LHCN-M2 (cell line): ENCODE measurements at regions not wholly inside any gene's neighbourhood (a gene's known extent, or its start where the extent isn't known, plus 50 kb on each side); places are given as distances from the start of the nearest gene placed in this dataset.
A peak's percentile ranks its signal among the peaks of the same experiment; 100 is the strongest.
"Not testable (repeated sequence)": the region's sequence is repeated elsewhere in the genome, so short reads cannot be mapped to it uniquely, and the experiment has no call there.

ENCODE experiments used
- DNase-seq: peaks from one replicate; pipeline ENCODE4 v3.0.0-alpha.2; 2012; ENCODE audit warnings: low read depth

GRCh38 chr17:20633268-20634059 is 53.9 kb downstream of the CDRT15L2 start:
- DNase-seq: not testable (repeated sequence)

DNA sequence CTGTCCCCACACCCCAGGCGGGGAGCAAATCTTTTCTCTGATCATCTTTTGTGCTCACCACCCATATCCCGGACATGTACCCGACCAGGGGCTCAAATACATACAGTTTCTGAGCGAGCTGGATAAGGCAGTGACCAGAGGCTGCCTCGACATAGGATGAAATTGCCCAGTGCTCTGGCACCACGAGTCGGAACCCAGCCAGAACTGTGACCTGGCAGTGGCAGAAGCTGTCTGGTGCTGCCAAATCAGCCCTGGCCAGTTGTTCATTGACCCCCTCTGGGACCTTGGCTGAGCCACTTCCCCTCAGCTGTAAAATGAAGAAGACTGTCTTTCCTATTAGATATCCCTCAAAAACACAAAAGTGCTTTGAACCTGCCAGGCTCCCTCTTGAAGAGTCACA is 60.6 kb downstream of the CDRT15L2 start:
- not testable (repeated sequence) for DNase-seq

DNA sequence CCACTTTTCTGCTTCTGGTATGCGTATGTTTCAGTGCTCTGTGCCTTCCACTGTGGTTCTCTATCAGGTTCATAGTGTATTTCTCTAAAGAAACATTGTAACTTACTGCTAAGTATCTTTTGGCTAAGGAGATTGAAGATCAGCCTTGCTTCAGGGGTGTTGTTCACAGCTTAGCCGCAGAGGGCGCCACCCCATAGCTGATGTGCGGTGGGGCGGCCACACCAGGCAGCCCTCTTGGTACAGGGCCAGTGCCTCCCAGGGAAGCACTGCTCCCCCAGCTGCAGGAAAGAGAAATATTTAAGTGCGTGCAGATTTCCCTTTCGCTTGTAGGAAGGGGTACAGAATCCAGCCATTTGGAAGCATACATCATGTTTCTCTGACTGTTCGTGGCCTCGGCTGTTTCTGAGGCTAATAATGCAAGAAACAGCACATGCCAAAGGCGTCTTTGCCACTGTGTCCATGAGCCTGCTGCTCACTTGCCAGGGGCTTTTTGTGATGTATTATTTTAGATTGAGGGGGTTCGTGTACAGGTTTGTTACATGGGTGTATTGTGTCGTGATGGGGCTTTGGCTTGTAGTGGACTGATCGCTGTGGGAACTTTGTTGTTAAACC is 67.2 kb downstream of the CDRT15L2 start:
- peak; percentile 6 for DNase-seq

DNA sequence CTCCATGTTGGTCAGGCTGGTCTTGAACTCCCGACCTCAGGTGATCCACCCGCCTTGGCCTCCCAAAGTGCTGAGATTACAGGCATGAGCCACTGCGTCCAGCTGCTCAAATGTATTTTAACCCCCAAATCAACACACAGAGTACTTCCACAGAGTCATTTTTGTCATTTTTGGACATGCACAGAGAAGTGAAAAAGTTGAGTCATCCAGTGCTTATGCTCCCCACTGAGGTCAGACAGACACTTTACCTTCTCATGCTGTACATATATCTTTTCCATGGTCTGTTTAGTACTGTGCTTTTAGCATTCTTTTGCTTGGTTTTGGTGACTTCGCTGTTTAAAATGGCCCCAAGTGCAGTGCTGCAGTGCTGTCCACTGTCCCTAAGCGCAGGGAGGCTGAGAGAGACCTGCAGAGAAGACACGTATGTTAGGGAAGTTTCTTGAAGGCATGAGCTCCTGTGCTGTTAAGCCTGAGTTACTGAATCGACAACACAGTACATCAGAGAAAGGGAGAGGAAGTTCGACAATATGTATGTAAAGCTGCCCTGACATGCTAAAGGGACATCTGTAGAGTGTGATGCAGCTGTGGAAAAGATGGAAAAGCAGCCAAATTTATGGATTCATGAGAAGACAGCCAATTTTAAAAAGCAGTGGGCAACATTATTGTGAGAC is 69.7 kb downstream of the CDRT15L2 start:
- not testable (repeated sequence) for DNase-seq

GRCh38 chr17:20651022-20651421 is 71.5 kb downstream of the CDRT15L2 start:
- DNase-seq: not testable (repeated sequence)

DNA sequence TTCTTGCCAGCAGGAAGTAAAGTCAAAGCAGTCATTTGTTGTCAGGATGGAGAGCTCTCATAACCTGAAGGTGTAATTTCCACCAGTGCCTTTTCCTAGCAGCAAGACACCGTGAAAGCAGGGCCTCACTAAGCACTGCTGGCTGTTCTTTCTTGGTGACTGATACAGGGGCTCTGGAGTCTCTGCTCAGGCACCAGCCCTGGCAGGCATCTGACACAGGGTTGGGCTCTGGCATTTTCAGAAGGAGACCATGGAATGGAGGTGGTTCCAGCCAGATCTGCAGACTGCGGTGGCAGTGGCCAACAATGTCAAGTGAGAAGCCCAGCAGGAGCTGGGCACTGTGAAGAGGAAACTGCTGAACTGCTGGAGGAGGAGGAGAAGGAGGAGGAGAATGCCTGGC is 72.2 kb downstream of the CDRT15L2 start:
- not testable (repeated sequence) for DNase-seq

- DNase-seq: not testable (repeated sequence)
These were observed 73.9 kb downstream of the CDRT15L2 start for GRCh38 chr17:20653391-20653790.

GRCh38 chr17:20654114-20654513 is 74.6 kb downstream of the CDRT15L2 start:
- DNase-seq: peak; percentile 47

DNA sequence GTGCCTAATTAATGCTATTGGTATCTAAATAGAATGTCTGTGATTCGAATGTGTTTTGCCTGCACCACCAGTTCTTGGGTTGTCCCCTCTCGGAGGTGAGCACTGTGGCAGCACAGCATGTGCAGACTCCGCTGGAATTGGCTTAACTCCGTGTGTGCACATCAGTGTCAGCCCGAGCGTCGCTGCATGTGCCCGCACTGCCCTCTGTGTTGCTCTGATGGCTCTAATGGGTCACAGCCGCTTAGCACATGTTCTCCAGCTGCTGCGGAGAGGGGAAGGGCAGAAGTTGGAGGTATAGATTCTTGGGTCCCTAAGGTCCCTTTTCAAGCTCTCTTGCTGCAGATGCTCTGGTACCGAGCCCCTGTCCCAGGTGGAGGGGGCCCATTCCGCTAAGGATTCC is 75.1 kb downstream of the CDRT15L2 start:
- not testable (repeated sequence) for DNase-seq

DNA sequence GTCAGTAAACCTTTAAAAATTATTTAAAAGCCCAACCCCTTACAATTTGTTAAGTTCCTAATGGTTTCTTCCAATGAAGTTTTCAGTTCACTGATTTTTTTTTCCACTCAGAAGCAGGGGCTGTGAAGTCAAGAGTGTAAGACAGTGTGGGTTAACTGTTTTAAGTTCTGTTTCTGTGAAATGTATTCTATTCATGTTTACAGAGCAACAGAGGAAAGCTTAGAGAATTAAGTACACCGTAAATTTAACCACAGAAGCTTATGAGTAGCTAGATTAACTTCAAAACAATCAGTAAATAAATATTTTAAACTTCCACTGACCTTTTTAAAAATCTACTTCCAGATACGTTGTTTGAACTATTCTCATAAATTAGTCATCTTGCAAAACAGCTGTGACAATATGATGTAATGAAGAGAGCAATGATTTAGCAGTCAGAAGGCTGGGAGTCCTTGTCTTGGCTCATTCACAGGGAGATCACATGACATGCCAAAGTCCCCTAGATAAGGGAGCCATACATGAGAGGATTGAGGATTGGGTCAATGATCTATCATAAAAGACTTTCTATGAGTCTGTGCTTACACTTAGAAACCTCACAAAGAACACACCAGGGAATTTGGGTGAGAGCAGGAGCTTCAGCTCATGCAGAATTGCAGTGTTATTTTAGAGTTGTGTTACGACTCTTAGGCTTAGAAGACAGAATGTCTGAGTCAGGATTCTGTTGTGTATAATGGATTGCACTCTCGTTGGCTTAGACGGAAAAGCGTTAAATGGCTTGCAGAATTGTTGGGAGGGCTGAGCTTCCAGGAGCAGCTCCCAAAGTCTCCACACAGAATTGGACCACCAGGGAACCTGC is 85.8 kb downstream of the CDRT15L2 start:
- peak; percentile 78 for DNase-seq

GRCh38 chr17:20666689-20667088 is 87.2 kb downstream of the CDRT15L2 start:
- DNase-seq: not testable (repeated sequence)

GRCh38 chr17:20667712-20668111 is 88.2 kb downstream of the CDRT15L2 start:
- DNase-seq: not testable (repeated sequence)

DNA sequence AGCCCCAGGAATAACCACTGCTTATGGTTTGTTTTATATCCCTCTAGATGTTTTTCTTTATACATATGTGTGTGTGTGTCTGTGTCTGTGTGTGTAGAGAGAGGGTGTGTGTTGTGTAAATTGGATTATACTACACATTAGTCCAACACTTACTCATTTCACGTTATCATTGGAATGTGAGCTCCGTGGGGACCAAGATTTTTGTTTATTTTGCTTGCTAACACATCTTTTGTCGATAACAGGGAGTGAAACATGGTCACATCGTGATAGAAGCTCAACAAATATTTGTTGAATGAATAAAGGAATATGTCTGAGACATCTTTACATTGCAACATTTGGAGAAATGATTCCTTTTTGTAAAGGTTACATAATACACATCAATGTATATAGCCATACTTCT is 88.8 kb downstream of the CDRT15L2 start:
- DNase-seq: not testable (repeated sequence)

DNA sequence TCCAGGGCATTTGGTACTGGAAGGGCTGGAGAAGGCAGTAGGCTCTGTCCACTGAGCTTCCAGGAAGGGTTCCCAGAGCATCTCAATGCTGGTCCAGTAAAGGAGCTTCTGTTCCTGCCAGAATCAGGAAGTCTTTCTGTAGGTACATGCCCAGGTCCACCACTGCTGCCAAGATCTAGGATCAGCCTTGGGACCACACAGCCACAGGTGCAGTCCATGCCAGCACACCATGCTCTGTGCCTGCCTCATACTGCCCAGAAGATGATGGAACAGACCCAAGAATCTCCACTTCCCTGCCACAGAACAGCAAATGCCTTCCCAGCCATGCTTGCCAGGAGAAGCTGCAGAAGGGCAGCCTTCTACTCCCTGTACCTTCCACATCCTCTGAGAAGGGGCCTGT is 89.3 kb downstream of the CDRT15L2 start:
- DNase-seq: not testable (repeated sequence)

- not testable (repeated sequence) for DNase-seq
These were observed 91.0 kb downstream of the CDRT15L2 start for GRCh38 chr17:20670506-20670905.

DNA sequence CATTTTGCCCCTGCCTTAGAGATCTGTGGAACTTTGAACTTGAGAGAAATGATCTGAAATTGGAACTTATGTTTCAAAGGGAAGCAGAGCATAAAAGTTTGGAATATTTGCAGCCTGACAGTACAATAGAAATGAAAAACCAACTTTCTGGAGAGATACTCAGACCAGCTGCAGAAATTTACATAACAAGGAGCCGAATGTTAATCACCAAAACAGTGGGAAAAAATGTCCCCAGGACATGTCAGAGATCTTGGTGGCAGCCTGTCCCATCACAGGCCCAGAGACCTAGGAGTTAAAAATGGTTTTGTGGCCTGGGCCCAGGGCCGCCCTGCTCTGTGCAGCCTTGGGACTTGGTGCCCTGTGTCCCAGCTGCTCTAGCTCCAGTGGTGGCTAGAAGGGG is 94.8 kb downstream of the CDRT15L2 start:
- DNase-seq: not testable (repeated sequence)

GRCh38 chr17:20675707-20676106 is 96.2 kb downstream of the CDRT15L2 start:
- not testable (repeated sequence) for DNase-seq

GRCh38 chr17:20676656-20677055 is 97.1 kb downstream of the CDRT15L2 start:
- not testable (repeated sequence) for DNase-seq

DNA sequence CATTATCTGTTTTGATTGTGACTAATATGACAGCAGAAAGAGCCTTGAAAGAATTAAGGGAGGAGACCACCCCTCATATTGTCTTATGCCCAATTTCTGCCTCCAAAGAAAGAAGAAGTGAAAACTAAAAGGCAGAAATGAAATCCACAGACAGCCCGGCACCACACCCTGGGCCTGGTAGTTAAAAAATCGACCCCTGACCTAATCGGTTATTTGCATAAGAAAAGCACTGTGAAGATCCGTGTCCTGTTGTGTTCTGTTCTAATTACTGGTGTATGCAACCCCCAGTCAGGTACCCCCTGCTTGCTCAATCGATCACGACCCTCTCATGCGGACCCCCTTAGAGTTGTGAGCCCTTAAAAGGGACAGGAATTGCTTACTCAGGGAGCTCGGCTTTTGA is 97.9 kb downstream of the CDRT15L2 start:
- DNase-seq: not testable (repeated sequence)

- not testable (repeated sequence) for DNase-seq
These were observed 98.9 kb downstream of the CDRT15L2 start for GRCh38 chr17:20678424-20678823.
